AG09309 (cell line): ENCODE measurements at regions not wholly inside any gene's neighbourhood (a gene's known extent, or its start where the extent isn't known, plus 50 kb on each side); places are given as distances from the start of the nearest gene placed in this dataset.

Source experiments
- DNase-seq: peaks from one replicate; pipeline ENCODE4 v3.0.0-alpha.2; 2010; ENCODE audit warnings: low read depth
- H3K4me3 ChIP-seq: 2 replicates; pipeline ENCODE4 v1.5.1; 2011; ENCODE audit warnings: mild to moderate bottlenecking, low read depth, low read length, moderate library complexity; ENCODE audit not compliant: control insufficient read depth
- TF ChIP-seq, protein P1 (sequence below): IDR thresholded peaks from 2 replicates; pipeline ENCODE4 v1.5.1; 2011; ENCODE audit warnings: mild to moderate bottlenecking, low read depth, low read length, inconsistent platforms; ENCODE audit not compliant: insufficient read depth, control insufficient read depth; ENCODE audit errors: missing control alignments

DNA sequence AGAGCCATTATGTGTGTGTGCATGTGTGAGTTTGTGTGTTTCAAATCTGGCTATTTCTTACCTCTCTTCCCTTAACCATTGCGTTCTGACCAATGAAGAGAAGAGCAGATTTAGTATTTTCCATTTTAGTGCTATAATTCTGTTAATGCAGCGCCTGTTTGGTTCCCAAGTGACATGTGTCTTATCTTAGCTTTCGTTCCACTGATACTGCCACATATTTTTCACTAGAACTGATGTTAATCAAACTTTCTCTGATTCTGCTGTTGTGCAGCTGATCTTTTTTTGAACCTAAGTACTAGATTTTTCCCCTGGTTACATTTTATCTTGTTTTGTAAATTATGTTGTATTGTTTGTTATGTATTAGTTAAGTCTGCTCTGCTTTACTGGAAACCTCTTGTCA, 152.9 kb upstream of the MID1 start:
- TF ChIP-seq, protein P1, sequence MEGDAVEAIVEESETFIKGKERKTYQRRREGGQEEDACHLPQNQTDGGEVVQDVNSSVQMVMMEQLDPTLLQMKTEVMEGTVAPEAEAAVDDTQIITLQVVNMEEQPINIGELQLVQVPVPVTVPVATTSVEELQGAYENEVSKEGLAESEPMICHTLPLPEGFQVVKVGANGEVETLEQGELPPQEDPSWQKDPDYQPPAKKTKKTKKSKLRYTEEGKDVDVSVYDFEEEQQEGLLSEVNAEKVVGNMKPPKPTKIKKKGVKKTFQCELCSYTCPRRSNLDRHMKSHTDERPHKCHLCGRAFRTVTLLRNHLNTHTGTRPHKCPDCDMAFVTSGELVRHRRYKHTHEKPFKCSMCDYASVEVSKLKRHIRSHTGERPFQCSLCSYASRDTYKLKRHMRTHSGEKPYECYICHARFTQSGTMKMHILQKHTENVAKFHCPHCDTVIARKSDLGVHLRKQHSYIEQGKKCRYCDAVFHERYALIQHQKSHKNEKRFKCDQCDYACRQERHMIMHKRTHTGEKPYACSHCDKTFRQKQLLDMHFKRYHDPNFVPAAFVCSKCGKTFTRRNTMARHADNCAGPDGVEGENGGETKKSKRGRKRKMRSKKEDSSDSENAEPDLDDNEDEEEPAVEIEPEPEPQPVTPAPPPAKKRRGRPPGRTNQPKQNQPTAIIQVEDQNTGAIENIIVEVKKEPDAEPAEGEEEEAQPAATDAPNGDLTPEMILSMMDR: no peak
- no peak for DNase-seq
- H3K4me3 ChIP-seq: no peak overlapping the region

DNA sequence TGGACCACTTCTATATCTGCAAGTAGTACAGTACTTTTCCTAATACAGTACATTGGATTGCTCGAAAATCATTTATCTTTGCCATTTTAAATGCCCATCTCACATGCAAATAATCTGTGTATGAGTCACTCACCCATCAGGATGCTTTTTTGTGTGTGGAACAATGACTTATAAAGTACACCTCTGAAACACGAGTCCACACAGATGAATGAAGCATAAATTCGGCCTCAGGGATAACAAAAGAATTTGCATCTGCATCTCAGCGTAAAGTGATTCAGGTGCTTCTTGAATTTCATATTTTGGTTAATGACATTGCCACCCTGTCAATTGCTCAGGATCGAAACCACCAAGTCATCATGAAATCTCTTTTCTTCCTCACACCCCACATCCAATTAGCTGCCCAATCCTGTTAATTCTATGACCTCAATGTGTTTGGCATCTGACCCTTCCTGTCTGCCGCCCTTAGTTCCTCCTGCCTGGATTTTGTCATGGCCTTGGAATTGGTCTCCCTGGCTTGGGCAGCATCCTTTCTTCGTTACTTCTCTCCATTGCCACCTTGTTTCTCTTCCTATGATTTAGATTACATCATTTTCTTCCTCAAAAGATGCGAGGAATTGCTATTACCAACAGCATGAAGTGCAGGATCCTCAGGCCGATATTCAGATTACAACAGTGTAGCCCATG, 161.6 kb upstream of the MID1 start:
- TF ChIP-seq, protein P1: no peak
- DNase-seq: no peak
- no peak overlapping the region for H3K4me3 ChIP-seq

DNA sequence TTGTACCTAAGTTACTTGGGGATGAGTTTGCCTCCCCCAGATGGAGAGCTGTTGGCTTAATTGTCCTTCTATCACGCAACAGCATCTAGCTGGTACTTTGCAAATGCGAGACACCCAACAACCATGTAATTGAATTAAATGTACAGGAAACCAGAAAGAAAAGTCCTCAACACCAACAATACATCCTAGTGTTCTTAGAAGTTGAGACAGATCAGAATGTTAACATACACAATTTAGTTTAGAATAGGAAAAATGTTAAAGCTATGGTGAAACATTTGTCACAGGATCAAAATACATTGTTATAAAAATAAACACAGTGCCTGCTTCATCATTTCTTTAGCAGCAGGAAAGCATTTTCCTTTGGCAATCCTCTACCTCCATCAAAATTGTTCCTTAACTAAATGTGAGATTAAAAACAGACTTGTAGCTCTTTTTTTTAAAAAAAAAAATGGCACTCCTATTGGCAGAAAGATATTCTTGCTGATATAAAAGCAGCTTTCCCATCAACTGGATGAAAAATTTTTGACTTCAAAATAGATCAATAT, 163.1 kb upstream of the MID1 start:
- no peak overlapping the region for H3K4me3 ChIP-seq
- no peak for DNase-seq
- TF ChIP-seq, protein P1: no peak

DNA sequence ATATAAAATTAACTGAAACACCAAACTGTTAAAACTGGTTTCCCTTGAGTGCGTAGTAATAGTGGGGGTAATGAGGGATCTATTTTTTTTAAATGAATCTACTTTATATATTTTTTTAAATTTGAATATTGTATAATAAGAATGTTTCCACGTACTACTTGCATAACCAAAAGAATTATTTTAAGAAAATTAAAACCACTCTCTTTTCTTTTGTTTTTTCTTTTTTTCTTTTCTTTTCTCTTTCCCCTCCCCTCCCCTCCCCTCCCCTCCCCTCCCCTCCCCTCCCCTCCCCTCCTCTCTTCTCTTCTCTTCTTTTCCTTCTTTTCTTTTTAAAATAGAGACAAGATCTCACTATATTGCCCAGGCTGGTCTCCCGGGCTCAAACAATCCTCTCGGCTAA, 166.9 kb upstream of the MID1 start:
- no peak overlapping the region for H3K4me3 ChIP-seq
- no peak for DNase-seq
- TF ChIP-seq, protein P1: no peak

DNA sequence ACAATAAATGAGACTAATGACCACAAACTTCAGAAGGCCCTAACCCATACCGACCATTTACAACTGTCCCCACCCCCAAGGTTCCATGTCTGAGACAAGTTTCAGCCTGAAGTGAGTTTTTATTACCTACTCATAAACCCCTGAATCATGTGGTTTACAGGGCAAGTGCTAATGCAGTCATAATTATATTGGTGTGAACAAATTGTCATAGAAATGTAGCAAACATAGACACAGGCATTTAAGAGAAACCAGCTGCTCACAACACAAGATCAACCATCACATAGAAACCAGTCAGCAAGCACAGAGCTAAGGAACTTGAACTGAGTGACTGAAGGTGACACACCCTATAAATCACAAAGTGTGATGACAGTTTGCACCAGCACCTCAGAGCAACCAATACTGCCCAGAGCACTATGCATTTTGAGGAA, 173.8 kb upstream of the MID1 start:
- H3K4me3 ChIP-seq: no peak overlapping the region
- TF ChIP-seq, protein P1: no peak
- DNase-seq: no peak

DNA sequence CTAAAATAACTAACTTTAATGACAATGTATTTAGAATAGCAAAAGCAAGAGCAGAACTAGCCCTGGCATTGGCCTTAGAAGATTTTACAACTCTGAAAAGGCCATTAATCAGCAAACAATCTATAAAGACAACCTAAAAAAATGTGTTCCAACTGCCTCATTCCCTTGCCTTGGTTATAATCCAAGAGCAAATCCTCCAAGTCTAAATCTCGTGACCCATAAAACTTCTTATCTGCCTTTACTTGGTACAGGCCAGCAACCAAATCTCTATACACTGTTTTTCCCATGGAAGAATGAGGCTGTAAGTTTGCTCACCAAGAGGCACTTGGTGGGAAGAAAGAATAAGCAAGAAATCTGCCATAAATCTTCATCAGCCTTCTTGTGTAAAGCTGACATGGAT, 175.3 kb upstream of the MID1 start:
- DNase-seq: peak; percentile 37
- TF ChIP-seq, protein P1: no peak
- no peak overlapping the region for H3K4me3 ChIP-seq
